Kasumi-1 (cell line): ENCODE measurements at regions not wholly inside any gene's neighbourhood (a gene's known extent, or its start where the extent isn't known, plus 50 kb on each side); places are given as distances from the start of the nearest gene placed in this dataset.

Experiments
- DNase-seq, 2 experiments: peaks; one replicate each; lab custom pipeline; 2025; lab: John Stamatoyannopoulos, UW

GRCh38 chr1:81618376-81618775, 182.4 kb upstream of the ADGRL2 start:
- no peak for DNase-seq

- DNase-seq: peak; percentile 2 to 3
Measured at GRCh38 chr1:81617308-81617967, 183.3 kb upstream of the ADGRL2 start.

GRCh38 chr1:81613803-81614202, 186.9 kb upstream of the ADGRL2 start:
- no peak for DNase-seq

- no peak for DNase-seq
Measured at GRCh38 chr1:81607924-81608323, 192.8 kb upstream of the ADGRL2 start.

- DNase-seq: no peak
Measured at GRCh38 chr1:81607086-81607485, 193.6 kb upstream of the ADGRL2 start.

GRCh38 chr1:81606656-81607055, 194.1 kb upstream of the ADGRL2 start:
- DNase-seq: no peak

- DNase-seq: no peak
Measured at GRCh38 chr1:81605023-81605422, 195.7 kb upstream of the ADGRL2 start.

DNA sequence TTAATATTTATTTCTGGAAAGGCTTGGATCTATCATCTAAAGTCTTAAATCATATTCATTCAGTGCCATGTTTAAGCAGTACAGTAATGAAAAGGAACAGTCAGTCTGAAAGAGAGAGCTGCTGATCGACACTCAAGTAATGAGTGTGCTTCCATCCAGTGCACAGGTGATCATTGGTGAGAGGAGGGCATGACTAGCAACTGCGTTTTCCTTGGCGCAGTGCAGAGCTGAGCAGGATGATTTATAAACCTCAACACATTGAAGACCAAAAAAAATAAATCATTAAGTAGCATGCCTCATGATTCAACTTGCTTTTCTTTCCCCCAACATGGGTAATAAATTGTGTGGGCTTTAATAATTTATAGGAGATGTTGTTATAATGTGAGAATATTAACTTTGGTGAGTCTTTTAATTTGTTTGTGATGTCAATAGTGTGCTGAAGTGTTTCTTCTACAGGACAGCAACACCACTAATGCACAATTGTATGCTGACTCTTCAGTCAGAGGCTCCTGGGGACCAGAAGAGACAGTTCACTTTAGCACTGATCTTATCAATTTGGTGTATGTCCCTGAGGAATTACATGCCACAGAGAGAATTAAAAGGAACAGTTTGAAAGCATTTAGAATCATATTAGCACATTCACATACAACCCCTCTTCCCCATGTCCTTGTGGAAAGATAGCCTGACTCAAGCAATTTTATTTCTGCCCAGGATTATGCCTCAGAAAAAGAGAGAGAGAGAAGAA, 199.7 kb upstream of the ADGRL2 start:
- DNase-seq: no peak

- DNase-seq: no peak
Measured at GRCh38 chr1:81600363-81600762, 200.4 kb upstream of the ADGRL2 start.

DNA sequence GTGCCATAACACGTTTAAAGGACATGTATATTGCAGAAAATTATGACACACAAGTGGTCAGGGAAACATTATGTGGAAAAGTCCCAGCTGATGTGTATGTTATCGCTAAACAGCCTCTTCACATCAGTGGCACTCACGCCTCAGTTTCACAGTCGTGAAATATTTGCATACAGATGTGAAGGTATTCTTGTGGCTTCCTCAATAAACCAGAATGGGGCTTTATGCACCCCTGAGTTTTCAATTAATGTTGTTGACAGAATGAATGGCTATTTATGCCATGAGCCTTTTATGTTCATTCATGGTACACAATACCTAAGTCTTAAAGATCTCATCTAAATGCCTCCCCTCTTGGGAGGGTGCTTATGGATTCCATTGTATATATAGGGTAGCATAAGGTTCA, 202.1 kb upstream of the ADGRL2 start:
- no peak for DNase-seq

- DNase-seq: no peak
Measured at GRCh38 chr1:81597720-81598426, 202.9 kb upstream of the ADGRL2 start.

- DNase-seq: no peak
Measured at GRCh38 chr1:81596341-81596740, 204.4 kb upstream of the ADGRL2 start.

GRCh38 chr1:81594206-81594605, 206.5 kb upstream of the ADGRL2 start:
- no peak for DNase-seq

DNA sequence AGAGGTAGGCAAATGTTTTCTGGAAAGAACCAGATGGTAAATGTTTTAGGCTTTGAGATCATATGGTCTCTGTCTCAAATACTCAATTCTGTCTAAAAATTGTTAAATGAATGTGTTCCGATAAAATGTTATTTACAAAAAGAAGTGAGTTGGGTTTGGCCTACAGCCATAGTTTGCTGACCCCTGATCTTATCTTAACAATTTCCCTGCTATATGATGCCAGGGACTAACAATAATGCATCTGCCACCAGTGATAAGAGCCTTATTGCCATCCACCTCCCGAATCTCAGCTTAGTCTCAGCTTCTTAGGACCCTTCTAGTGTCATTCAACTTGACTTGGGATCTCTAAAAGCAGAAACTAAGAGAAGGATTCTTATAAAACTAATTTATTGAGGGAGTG, 208.5 kb upstream of the ADGRL2 start:
- no peak for DNase-seq

GRCh38 chr1:81590171-81590570, 210.6 kb upstream of the ADGRL2 start:
- no peak for DNase-seq

- DNase-seq: no peak
Measured at GRCh38 chr1:81588149-81588548, 212.6 kb upstream of the ADGRL2 start.

- no peak for DNase-seq
Measured at GRCh38 chr1:81587426-81587825, 213.3 kb upstream of the ADGRL2 start.

DNA sequence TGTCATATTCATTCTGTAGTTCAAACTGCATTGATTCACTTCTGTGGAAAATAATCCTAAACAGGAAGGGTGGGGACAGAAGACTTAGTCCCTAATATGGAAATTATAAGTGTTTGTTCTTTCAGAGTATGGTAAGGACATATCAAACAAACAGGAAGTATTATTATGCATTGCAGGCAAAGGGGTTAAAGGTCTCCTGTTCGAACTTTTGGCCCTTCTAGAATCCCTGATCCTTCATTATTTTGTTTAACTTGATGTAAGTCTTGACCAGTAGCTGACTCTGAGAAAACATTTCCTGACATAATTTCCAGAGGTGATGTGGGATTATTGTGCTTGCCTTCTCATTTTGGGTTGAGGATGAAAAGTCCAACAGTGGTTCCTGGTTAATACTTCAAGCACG, 215.4 kb upstream of the ADGRL2 start:
- DNase-seq: no peak

- no peak for DNase-seq
Measured at GRCh38 chr1:81584398-81584797, 216.3 kb upstream of the ADGRL2 start.

GRCh38 chr1:81583878-81584277, 216.9 kb upstream of the ADGRL2 start:
- no peak for DNase-seq

- DNase-seq: no peak
Measured at GRCh38 chr1:81582467-81582986, 218.2 kb upstream of the ADGRL2 start.

- DNase-seq: no peak
Measured at GRCh38 chr1:81578867-81579266, 221.9 kb upstream of the ADGRL2 start.
